Cardiac muscle cell (in vitro differentiated cells and primary cell): ENCODE measurements at regions not wholly inside any gene's neighbourhood (a gene's known extent, or its start where the extent isn't known, plus 50 kb on each side); places are given as distances from the start of the nearest gene placed in this dataset.

ENCODE experiments used
- DNase-seq, 2 donors: peaks; one replicate each; pipeline versions ENCODE4 v3.0.0 to v3.0.0-alpha.2; 2010 to 2017; ENCODE audit warnings: low read depth in 1 of 2, low spot score in 1 of 2
- H3K27ac ChIP-seq: fragments of 200-600 bp; sonication (generic); 2 replicates; pipeline ENCODE4 v1.5.1; 2016
- H3K27me3 ChIP-seq: fragments of 200-600 bp; sonication (generic); 2 replicates; pipeline ENCODE4 v1.6.0; 2016; ENCODE audit warnings: control low read depth
- H3K36me3 ChIP-seq: fragments of 200-600 bp; sonication (generic); 2 replicates; pipeline ENCODE4 v1.5.1; 2016; ENCODE audit warnings: control low read depth
- H3K4me1 ChIP-seq: fragments of 200-600 bp; sonication (generic); 2 replicates; pipeline ENCODE4 v1.8.1; 2017; ENCODE audit warnings: low read depth, mild to moderate bottlenecking, mixed run types
- H3K4me3 ChIP-seq: fragments of 200-600 bp; sonication (generic); 2 replicates; pipeline ENCODE4 v1.5.1; 2016; ENCODE audit warnings: mild to moderate bottlenecking
- H3K9me3 ChIP-seq: fragments of 200-600 bp; sonication (generic); 2 replicates; pipeline ENCODE4 v1.5.1; 2017; ENCODE audit warnings: low read depth, mild to moderate bottlenecking, control low read depth
- TF ChIP-seq, protein P1 (sequence below): IDR thresholded peaks from 2 replicates; pipeline ENCODE4 v1.5.1; 2012; ENCODE audit warnings: low read depth, mild to moderate bottlenecking, low read length

DNA sequence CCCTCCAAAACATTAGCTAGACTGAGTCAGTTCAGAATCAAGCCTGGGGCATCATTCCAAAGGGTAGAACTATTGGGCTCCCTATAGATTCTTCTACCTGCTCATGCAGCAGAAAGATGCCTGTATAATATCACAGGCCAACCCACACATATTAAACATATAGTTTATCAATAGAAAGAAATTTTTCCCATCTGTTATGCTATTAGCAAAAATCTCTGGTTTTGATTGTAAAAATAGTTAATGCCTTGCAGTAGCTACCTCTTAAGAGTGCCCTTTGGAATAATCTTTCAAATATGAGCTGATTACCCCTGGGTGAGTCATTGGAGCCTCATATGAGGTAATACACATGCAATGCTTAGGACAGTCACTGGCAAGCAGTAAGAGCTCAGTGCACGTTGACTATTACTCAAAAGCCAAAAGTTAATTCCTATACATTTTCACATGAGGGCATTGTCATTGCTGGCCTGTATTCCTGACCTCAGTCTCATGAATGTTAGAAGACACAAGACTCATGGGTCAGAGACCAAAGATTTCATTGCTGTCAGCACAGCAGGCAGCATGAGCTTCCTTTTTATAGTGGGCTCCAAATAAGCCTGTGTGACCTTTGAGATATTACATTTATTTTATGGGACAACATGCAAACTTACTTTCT is 180.0 kb downstream of the FGFR2 start:
- Histone ChIP-seq H3K36me3 (no peaks in the 10 kb centered on the region), H3K27me3 (no peaks in the 10 kb centered on the region), H3K9me3 (no peaks in the 10 kb centered on the region), H3K27ac (no peak overlapping the region), H3K4me1 (peaks cover 17% of the 10 kb centered on the region), H3K4me3 (no peak overlapping the region)
- DNase-seq = peak in 1 of 2 donors; percentile 5
- TF ChIP-seq, protein P1, sequence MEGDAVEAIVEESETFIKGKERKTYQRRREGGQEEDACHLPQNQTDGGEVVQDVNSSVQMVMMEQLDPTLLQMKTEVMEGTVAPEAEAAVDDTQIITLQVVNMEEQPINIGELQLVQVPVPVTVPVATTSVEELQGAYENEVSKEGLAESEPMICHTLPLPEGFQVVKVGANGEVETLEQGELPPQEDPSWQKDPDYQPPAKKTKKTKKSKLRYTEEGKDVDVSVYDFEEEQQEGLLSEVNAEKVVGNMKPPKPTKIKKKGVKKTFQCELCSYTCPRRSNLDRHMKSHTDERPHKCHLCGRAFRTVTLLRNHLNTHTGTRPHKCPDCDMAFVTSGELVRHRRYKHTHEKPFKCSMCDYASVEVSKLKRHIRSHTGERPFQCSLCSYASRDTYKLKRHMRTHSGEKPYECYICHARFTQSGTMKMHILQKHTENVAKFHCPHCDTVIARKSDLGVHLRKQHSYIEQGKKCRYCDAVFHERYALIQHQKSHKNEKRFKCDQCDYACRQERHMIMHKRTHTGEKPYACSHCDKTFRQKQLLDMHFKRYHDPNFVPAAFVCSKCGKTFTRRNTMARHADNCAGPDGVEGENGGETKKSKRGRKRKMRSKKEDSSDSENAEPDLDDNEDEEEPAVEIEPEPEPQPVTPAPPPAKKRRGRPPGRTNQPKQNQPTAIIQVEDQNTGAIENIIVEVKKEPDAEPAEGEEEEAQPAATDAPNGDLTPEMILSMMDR = no peak

DNA sequence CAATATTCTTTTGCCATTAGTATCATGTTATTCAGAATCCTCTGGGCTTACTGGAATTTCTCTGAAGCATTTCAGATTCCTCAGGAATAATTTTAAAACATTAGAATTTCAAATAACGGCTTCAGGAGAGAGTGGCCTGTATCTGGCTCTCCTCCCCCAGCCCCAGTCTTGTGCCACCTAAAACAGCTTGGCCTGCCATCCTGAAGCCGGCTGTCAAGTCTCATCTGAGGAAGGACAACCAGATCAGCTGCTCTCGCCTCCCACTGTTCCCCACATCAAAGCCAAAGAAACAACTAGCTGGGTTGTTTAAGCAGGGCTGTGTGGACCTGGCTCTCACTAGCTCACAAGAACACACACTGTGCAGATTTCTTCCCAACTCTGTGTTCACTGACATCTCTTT is 178.2 kb downstream of the FGFR2 start:
- Histone ChIP-seq H3K4me1 (peaks cover 14% of the 10 kb centered on the region), H3K36me3 (no peaks in the 10 kb centered on the region), H3K4me3 (no peak overlapping the region), H3K27ac (no peak overlapping the region), H3K9me3 (no peaks in the 10 kb centered on the region), H3K27me3 (no peaks in the 10 kb centered on the region)
- TF ChIP-seq, protein P1 = no peak
- no peak for DNase-seq

DNA sequence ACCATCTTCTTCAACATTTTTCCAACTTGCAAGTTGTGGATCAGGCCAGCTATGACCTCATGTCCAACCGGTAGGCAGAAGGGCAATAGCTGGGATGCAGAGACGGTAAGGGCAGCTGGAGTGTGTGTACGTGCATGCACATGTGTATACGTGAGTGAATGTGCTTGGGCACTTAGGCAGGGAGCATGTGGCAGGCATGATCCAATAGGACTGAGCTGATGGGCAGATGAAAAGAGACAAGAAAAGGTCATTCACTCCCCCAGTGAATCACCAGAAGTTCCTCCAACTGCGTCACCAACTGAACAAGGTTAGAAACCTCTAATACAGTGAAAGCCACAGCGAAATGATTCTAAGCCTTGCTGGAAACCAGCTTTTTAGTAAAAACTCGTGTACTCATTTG is 176.1 kb downstream of the FGFR2 start:
- Histone ChIP-seq H3K4me1 (peaks cover 16% of the 10 kb centered on the region), H3K9me3 (no peaks in the 10 kb centered on the region), H3K4me3 (no peak overlapping the region), H3K27ac (no peak overlapping the region), H3K36me3 (no peaks in the 10 kb centered on the region), H3K27me3 (no peaks in the 10 kb centered on the region)
- no peak for DNase-seq
- TF ChIP-seq, protein P1 = no peak

DNA sequence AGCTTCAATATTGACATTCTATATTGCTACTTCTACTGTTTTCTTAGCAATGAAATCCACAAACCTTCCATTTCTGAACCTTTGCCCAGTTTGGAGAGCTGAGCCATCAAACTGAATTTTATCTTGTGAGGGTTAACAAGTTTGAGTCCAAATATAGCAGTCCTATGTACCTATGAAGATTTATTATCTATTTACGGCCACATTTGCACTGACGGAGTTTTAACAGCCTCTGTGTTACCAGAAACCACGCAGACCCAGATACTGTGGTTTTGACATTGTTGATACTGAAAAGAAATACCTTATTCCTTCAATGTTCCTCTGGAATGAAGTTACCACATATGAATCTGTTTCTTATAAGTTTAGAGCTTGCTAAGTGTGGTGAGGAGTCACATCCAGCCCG is 172.6 kb downstream of the FGFR2 start:
- H3K36me3 ChIP-seq = no peaks in the 10 kb centered on the region
- H3K27ac ChIP-seq = no peak overlapping the region
- TF ChIP-seq, protein P1 = no peak
- no peak for DNase-seq
- H3K4me1 ChIP-seq = peaks cover 7% of the 10 kb centered on the region
- no peaks in the 10 kb centered on the region for H3K27me3 ChIP-seq
- no peaks in the 10 kb centered on the region for H3K9me3 ChIP-seq
- H3K4me3 ChIP-seq = no peak overlapping the region

DNA sequence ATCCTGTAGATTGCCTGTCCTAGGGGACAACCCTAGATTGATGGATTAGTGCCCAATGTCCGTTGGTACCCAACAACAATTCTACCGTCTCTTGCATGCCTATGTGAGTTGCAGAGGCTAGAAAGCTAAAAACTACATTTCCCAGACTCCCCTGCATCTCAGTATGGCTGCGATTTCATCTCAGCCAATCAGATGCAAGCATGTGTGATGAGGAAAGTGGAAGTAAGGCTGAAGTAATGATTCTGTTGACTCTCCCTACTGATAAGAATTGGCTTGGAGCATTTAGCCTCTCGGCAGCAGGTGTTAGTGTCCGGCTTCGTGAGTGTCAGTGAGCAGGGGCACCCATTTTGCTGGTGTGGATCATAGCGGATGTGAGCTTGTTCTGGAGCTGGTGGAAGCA is 171.9 kb downstream of the FGFR2 start:
- Histone ChIP-seq H3K4me1 (peaks cover 7% of the 10 kb centered on the region), H3K36me3 (no peaks in the 10 kb centered on the region), H3K27me3 (no peaks in the 10 kb centered on the region), H3K4me3 (no peak overlapping the region), H3K27ac (no peak overlapping the region), H3K9me3 (no peaks in the 10 kb centered on the region)
- DNase-seq = no peak
- TF ChIP-seq, protein P1 = no peak
